HCT116 (cell line): ENCODE measurements at regions not wholly inside any gene's neighbourhood (a gene's known extent, or its start where the extent isn't known, plus 50 kb on each side); places are given as distances from the start of the nearest gene placed in this dataset.

ENCODE experiments used
- ATAC-seq: fragments of 200-7000 bp; cut with Tn5 transposase; 2 replicates; pipeline ENCODE4 v1.9.1; 2020; ENCODE audit warnings: mild to moderate bottlenecking, moderate library complexity
- BruUV-seq: library from RNA; stranded (reverse); fragments of 400-500 nt; replicated peaks from 2 replicates; lab custom pipeline; 2021; lab: Mats Ljungman, UMichigan
- CTCF ChIA-PET: fragments of 300-600 bp; sonication (Branson Sonifier 250); formaldehyde crosslinking; loops from one replicate; lab custom pipeline; 2021; ENCODE audit warnings: antibody characterized with exemption; lab: Charles Lee
- POLR2A ChIA-PET: fragments of 300-600, 350-600 bp; sonication (Branson Sonifier 250); formaldehyde crosslinking; loops from one replicate; lab custom pipeline; 2021; ENCODE audit warnings: antibody characterized with exemption; lab: Charles Lee
- RAD21 ChIA-PET, 2 experiments: fragments of 300-600 bp; sonication (Branson Sonifier 250); formaldehyde crosslinking; loops; one replicate each; lab custom pipeline; 2023; ENCODE audit warnings: low total read pairs in 2 of 2; ENCODE audit not compliant: uncharacterized antibody in 2 of 2, unreplicated experiment in 2 of 2, low non-redundant PET in 1 of 2; lab: Charles Lee
- DNase-seq: peaks from one replicate; pipeline ENCODE4 v3.0.0-alpha.2; 2010; ENCODE audit warnings: low read depth, low spot score
- H2AFZ ChIP-seq: fragments of 200-600 bp; shearing (Covaris generic), sonication (generic); 2 replicates; pipeline ENCODE4 v1.6.1; 2017; ENCODE audit warnings: low read depth, mixed run types, mixed read lengths, antibody characterized with exemption, low read length; ENCODE audit not compliant: poor library complexity, severe bottlenecking
- H3K27ac ChIP-seq: 2 replicates; pipeline ENCODE4 v1.5.1; 2012; ENCODE audit warnings: low read depth, low read length
- H3K27me3 ChIP-seq: fragments of 200-600 bp; sonication (generic); 2 replicates; pipeline ENCODE4 v1.6.1; 2016; ENCODE audit warnings: mixed run types, low read length, mixed read lengths; ENCODE audit not compliant: insufficient read depth
- H3K36me3 ChIP-seq, 2 experiments: fragments of 200-500 bp in 1 of 2; fragments of 200-600 bp in 1 of 2; sonication (Bioruptor generic) in 1 of 2; sonication (generic) in 1 of 2; 2 replicates each; pipeline versions ENCODE4 v1.5.1 to v1.6.1; 2014 to 2016; ENCODE audit warnings: low read length in 2 of 2, inconsistent platforms in 1 of 2, mixed read lengths in 1 of 2, mixed run types in 1 of 2; ENCODE audit not compliant: insufficient read depth in 2 of 2, control insufficient read depth in 1 of 2
- H3K4me1 ChIP-seq, 2 experiments: fragments of 200-600 bp in 1 of 2; sonication (generic) in 1 of 2; 2 replicates each; pipeline versions ENCODE4 v1.5.1 to v1.6.1; 2012 to 2017; ENCODE audit warnings: low read length in 2 of 2, inconsistent platforms in 1 of 2, mild to moderate bottlenecking in 1 of 2, mixed read lengths in 1 of 2, mixed run types in 1 of 2, moderate library complexity in 1 of 2; ENCODE audit not compliant: insufficient read depth in 2 of 2, control insufficient read depth in 1 of 2
- H3K4me2 ChIP-seq: fragments of 200-600 bp; sonication (generic); 2 replicates; pipeline ENCODE4 v1.6.1; 2017; ENCODE audit warnings: mixed run types, low read length, mixed read lengths
- H3K4me3 ChIP-seq, 2 experiments: fragments of 200-600 bp in 1 of 2; sonication (generic) in 1 of 2; replicated peaks in 1 of 2; 2 replicates each; pipeline ENCODE4 v1.5.1; 2011 to 2016; ENCODE audit warnings: low read length in 2 of 2, control low read depth in 1 of 2, low read depth in 1 of 2, mild to moderate bottlenecking in 1 of 2, mixed read lengths in 1 of 2, mixed run types in 1 of 2
- H3K79me2 ChIP-seq: fragments of 200-600 bp; sonication (generic); 2 replicates; pipeline ENCODE4 v1.6.1; 2017; ENCODE audit warnings: mild to moderate bottlenecking, mixed run types, low read length, moderate library complexity, mixed read lengths; ENCODE audit not compliant: insufficient read depth
- H3K9ac ChIP-seq: fragments of 200-600 bp; sonication (generic); 2 replicates; pipeline ENCODE4 v1.6.1; 2016; ENCODE audit warnings: low read length, mixed read lengths
- H3K9me2 ChIP-seq: fragments of 200-600 bp; sonication (generic), shearing (Covaris generic); 2 replicates; pipeline ENCODE4 v1.6.1; 2017; ENCODE audit warnings: mixed run types, mild to moderate bottlenecking, moderate library complexity; ENCODE audit not compliant: insufficient read depth
- H3K9me3 ChIP-seq, 2 experiments: fragments of 200-500 bp in 1 of 2; fragments of 200-600 bp in 1 of 2; sonication (Bioruptor generic) in 1 of 2; sonication (generic) in 1 of 2; 2 replicates each; pipeline ENCODE4 v1.6.1; 2014 to 2017; ENCODE audit warnings: low read length in 2 of 2, mixed read lengths in 2 of 2, inconsistent platforms in 1 of 2, low read depth in 1 of 2, mild to moderate bottlenecking in 1 of 2, mixed run types in 1 of 2, moderate library complexity in 1 of 2; ENCODE audit not compliant: control insufficient read depth in 1 of 2, insufficient read depth in 1 of 2
- H4K20me1 ChIP-seq: fragments of 200-600 bp; sonication (generic), shearing (Covaris generic); 2 replicates; pipeline ENCODE4 v1.6.1; 2017; ENCODE audit warnings: mixed run types, mild to moderate bottlenecking, moderate library complexity; ENCODE audit not compliant: insufficient read depth
- EGR1 ChIP-seq: IDR thresholded peaks from 2 replicates; pipeline ENCODE4 v1.6.1; 2012; ENCODE audit warnings: low read depth
- ELF1 ChIP-seq: IDR thresholded peaks from 2 replicates; pipeline ENCODE4 v1.6.1; 2012; ENCODE audit warnings: low read depth, borderline replicate concordance
- EZH2 ChIP-seq: fragments of 200-600 bp; sonication (generic); IDR thresholded peaks from 2 replicates; pipeline ENCODE4 v1.6.1; 2017; ENCODE audit warnings: antibody characterized with exemption, mixed run types
- EZH2phosphoT487 ChIP-seq: fragments of 200-600 bp; IDR thresholded peaks from 2 replicates; pipeline ENCODE4 v1.6.1; 2018; ENCODE audit warnings: antibody characterized with exemption, borderline replicate concordance
- JUND ChIP-seq: IDR thresholded peaks from 2 replicates; pipeline ENCODE4 v1.6.1; 2012
- POLR2AphosphoS5 ChIP-seq: IDR thresholded peaks from 2 replicates; pipeline ENCODE4 v1.6.1; 2011; ENCODE audit warnings: mild to moderate bottlenecking, low read depth, low read length, moderate library complexity
- RAD21 ChIP-seq: IDR thresholded peaks from 2 replicates; pipeline ENCODE4 v1.6.1; 2012; ENCODE audit warnings: low read depth, mild to moderate bottlenecking
- SP1 ChIP-seq: IDR thresholded peaks from 2 replicates; pipeline ENCODE4 v1.6.1; 2012; ENCODE audit warnings: low read depth
- SRF ChIP-seq: IDR thresholded peaks from 2 replicates; pipeline ENCODE4 v1.6.1; 2012; ENCODE audit warnings: low read depth
- TCF7L2 ChIP-seq: IDR thresholded peaks from 2 replicates; pipeline ENCODE4 v1.7.0; 2011; ENCODE audit warnings: borderline replicate concordance, inconsistent platforms; ENCODE audit not compliant: insufficient read depth, insufficient read length; ENCODE audit errors: extremely low read depth
- YY1 ChIP-seq: IDR thresholded peaks from 2 replicates; pipeline ENCODE4 v1.6.1; 2011; ENCODE audit warnings: low read length, low read depth, moderate library complexity, mild to moderate bottlenecking; ENCODE audit not compliant: insufficient replicate concordance; ENCODE audit errors: extremely low read depth
- ZBTB33 ChIP-seq: IDR thresholded peaks from 2 replicates; pipeline ENCODE4 v1.6.1; 2011; ENCODE audit warnings: mild to moderate bottlenecking, low read length, moderate library complexity; ENCODE audit not compliant: insufficient replicate concordance; ENCODE audit errors: extremely low read depth
- ZFX ChIP-seq: fragments of 450-650 bp; IDR thresholded peaks from 2 replicates; pipeline ENCODE4 v1.6.1; 2017
- ZNF274 ChIP-seq: fragments of 200-500 bp; sonication (Bioruptor generic); IDR thresholded peaks from 2 replicates; pipeline ENCODE4 v1.6.1; 2014; ENCODE audit warnings: mild to moderate bottlenecking, low read depth, low read length, inconsistent platforms
- intact Hi-C: fragments of 100-400 bp; cut with micrococcal nuclease; formaldehyde crosslinking; loops from 2 replicates; pipeline ENCODE4 v1.10.0; 2022
- TF ChIP-seq, protein P1 (sequence below): IDR thresholded peaks from 2 replicates; pipeline ENCODE4 v1.6.1; 2012
- TF ChIP-seq, protein P2 (sequence below): IDR thresholded peaks from 2 replicates; pipeline ENCODE4 v1.6.1; 2012

- CTCF ChIA-PET: no interaction called here
- DNase-seq (no peak), ATAC-seq (no peak)
- no peaks in the 10 kb centered on the region for H3K79me2 ChIP-seq
- H4K20me1 ChIP-seq: no peaks in the 10 kb centered on the region
- no peaks in the 10 kb centered on the region for H3K4me1 ChIP-seq
- no peak overlapping the region for H3K9ac ChIP-seq
- no peaks in the 10 kb centered on the region for H3K9me3 ChIP-seq
- POLR2A ChIA-PET: no interaction called here
- H3K36me3 ChIP-seq: no peaks in the 10 kb centered on the region
- no peaks in the 10 kb centered on the region for H3K27me3 ChIP-seq
- H3K27ac ChIP-seq: no peak overlapping the region
- TF ChIP-seq ZBTB33: no peak
- no peak for TF ChIP-seq EZH2
- no peak for TF ChIP-seq ELF1
- BruUV-seq: no TSS peak
- RAD21 ChIA-PET: no interaction called here
- no peak overlapping the region for H3K4me3 ChIP-seq
- no peak overlapping the region for H3K4me2 ChIP-seq
- no peaks in the 10 kb centered on the region for H3K9me2 ChIP-seq
- intact Hi-C loops: no loop called here
- no peak overlapping the region for H2AFZ ChIP-seq
Observed at GRCh38 chr13:33628662-33629061, 189.3 kb upstream of the RFC3 start.

GRCh38 chr13:33629605-33630360, 188.2 kb upstream of the RFC3 start:
- ATAC-seq (no peak), DNase-seq (no peak)
- ChIA-PET CTCF (no interaction called here), RAD21 (no interaction called here), POLR2A (no interaction called here)
- no TSS peak for BruUV-seq
- Histone ChIP-seq H3K79me2 (no peaks in the 10 kb centered on the region), H3K4me3 (no peak overlapping the region), H3K27ac (no peak overlapping the region), H3K9me2 (no peaks in the 10 kb centered on the region), H3K4me1 (no peaks in the 10 kb centered on the region), H3K36me3 (no peaks in the 10 kb centered on the region), H4K20me1 (no peaks in the 10 kb centered on the region), H3K27me3 (no peaks in the 10 kb centered on the region), H2AFZ (no peak overlapping the region), H3K4me2 (no peak overlapping the region), H3K9me3 (no peaks in the 10 kb centered on the region), H3K9ac (no peak overlapping the region)
- TF ChIP-seq RAD21: no peak
- TF ChIP-seq SP1: no peak
- TF ChIP-seq YY1: no peak
- no peak for TF ChIP-seq EGR1
- no peak for TF ChIP-seq ZBTB33
- TF ChIP-seq ELF1: no peak
- TF ChIP-seq, protein P1, sequence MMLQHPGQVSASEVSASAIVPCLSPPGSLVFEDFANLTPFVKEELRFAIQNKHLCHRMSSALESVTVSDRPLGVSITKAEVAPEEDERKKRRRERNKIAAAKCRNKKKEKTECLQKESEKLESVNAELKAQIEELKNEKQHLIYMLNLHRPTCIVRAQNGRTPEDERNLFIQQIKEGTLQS: no peak
- TF ChIP-seq, protein P2, sequence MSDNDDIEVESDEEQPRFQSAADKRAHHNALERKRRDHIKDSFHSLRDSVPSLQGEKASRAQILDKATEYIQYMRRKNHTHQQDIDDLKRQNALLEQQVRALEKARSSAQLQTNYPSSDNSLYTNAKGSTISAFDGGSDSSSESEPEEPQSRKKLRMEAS: no peak
- no peak for TF ChIP-seq JUND
- TF ChIP-seq SRF: no peak
- TF ChIP-seq TCF7L2: no peak
- no peak for TF ChIP-seq EZH2
- no peak for TF ChIP-seq POLR2AphosphoS5
- TF ChIP-seq EZH2phosphoT487: no peak
- no peak for TF ChIP-seq ZFX
- TF ChIP-seq ZNF274: no peak
- intact Hi-C loops: no loop called here
